ENCODE measurements at regions not wholly inside any gene's neighbourhood (a gene's known extent, or its start where the extent isn't known, plus 50 kb on each side); places are given as distances from the start of the nearest gene placed in this dataset.

DNA sequence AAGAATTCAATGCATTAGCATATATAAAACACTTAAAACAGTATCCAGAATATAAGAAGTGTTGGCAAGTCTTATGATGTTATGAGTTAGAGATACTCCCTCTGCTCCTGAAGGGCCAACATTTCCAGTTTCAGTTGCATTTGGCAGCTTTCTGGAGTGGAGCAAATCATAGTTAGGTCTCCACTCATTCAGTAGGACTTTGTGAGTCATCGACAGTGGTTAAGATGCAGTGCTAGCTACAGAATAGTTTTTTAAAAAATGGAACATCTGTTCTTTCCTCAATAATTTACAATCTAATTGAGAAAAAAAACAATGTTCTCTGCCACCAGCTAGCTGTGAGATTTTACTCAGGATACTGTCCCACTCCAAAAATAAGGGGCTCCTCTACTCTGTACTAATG is 389.1 kb downstream of the HLX start:
- TF ChIP-seq POLR2A (IDR thresholded peaks at IDR 0.05): no peak
- TF ChIP-seq, protein P1, sequence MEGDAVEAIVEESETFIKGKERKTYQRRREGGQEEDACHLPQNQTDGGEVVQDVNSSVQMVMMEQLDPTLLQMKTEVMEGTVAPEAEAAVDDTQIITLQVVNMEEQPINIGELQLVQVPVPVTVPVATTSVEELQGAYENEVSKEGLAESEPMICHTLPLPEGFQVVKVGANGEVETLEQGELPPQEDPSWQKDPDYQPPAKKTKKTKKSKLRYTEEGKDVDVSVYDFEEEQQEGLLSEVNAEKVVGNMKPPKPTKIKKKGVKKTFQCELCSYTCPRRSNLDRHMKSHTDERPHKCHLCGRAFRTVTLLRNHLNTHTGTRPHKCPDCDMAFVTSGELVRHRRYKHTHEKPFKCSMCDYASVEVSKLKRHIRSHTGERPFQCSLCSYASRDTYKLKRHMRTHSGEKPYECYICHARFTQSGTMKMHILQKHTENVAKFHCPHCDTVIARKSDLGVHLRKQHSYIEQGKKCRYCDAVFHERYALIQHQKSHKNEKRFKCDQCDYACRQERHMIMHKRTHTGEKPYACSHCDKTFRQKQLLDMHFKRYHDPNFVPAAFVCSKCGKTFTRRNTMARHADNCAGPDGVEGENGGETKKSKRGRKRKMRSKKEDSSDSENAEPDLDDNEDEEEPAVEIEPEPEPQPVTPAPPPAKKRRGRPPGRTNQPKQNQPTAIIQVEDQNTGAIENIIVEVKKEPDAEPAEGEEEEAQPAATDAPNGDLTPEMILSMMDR (IDR thresholded peaks at IDR 0.05): no peak

Measured in Peyer's patch (tissue), 4 donors.